HG03025 (cell line): ENCODE measurements at regions not wholly inside any gene's neighbourhood (a gene's known extent, or its start where the extent isn't known, plus 50 kb on each side); places are given as distances from the start of the nearest gene placed in this dataset.
"Not testable (repeated sequence)": the region's sequence is repeated elsewhere in the genome, so short reads cannot be mapped to it uniquely, and the experiment has no call there.

ENCODE experiments used
- ATAC-seq: cut with Tn5 transposase; IDR thresholded peaks from one replicate; pipeline ENCODE4 v1.9.1; 2021; ENCODE audit warnings: mild to moderate bottlenecking, moderate library complexity; ENCODE audit not compliant: unreplicated experiment, low FRiP score

DNA sequence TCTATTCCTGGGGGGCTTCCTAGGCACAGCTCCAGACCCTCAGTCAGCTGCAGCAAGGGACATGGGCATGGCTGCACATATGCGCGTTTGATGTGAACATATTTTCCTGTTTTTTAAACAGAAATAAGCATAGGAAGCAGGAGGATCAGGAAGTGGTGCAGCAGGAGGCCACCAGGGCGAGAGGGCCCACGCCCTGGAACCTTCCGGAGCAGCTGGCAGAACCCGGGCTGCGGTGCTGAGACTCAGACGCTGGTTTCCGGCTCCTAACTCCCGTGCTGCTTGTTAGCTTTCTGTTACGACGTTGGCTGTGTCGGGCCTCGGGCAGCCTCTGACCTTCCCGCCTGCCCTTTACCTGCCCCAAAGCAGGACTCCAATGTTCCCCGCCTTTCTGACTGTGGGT lies 5399.5 kb upstream of the TPTE start:
- not testable (repeated sequence) for ATAC-seq

DNA sequence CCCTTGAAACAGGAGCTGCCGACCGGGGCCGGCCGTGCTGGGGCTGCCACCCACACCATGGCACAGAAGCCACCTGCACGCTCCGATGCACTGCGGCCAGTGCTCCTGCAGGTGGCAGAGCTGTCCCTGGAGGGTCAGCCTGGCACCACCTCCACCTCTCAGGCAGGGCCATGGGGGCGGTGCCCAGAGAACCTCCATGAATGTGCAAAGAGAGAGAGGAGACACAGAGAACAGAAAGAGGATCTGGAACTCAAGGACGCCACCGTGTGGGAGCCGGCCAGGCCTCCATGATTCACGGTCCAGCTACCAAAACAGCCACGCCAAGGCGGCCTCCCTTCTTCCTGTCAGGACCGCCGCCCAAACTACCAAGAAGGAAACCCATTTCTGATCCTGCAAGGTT lies 5397.7 kb upstream of the TPTE start:
- peak; percentile 50 for ATAC-seq

- peak; percentile 72 for ATAC-seq
These were observed 5393.1 kb upstream of the TPTE start for GRCh38 chr21:5128261-5128660.

DNA sequence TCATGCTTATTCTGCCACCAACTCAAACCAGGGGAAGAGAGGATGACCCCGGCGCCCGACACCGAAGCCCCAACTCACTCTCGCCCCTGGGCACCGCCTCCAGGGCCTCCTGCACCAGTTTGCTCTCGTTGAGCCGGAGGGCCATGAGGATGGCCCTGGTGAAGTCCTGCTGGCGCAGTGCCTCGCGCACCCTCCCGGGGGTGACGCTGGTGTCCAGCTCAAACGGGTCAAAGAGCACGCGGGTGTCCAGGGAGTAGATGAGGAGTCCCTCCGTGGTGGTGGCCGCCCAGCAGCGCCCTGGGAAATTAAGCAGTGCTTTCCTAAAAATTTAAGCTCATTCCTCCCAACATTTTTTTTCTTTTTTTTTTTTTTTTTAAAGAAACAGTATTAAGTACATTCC lies 5387.6 kb upstream of the TPTE start:
- not testable (repeated sequence) for ATAC-seq

DNA sequence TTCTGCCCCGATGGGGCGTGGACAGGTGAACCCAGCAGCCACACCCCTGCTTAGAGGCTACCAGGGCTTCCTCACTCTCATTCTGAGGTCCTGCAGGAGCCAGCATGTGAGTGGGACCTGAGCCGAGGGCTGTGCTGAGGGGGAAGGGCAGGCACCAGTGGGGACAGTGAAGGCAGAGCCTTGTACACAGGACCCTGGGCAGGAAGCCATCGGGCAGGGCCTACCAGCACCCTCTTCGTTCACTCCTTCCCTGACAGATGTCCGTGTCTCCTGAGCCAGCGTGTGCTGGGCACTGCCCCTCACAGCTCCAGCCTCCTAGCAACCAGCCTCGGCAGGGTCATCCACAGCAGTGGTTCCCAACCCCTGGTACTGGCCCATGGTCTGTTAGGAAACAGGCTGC lies 5385.0 kb upstream of the TPTE start:
- ATAC-seq: not testable (repeated sequence)

DNA sequence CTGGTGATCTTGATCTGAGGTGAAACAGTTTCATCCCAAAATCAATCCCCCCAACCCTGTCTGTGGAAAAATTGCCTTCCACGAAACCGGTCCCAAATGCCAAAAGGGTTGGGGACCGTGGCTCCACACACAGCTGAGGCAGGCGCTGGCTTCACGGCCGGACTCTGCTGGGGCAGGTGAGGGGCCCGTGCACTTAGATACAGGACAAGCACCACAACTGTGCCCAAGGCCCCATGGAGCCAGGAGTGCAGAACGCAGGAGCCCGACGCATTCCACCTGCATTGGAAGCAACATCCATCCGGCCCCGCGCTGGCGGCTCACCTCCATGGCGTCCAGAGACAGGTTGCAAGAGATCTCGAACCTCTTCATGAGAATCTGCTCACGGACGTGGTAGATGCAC lies 5384.4 kb upstream of the TPTE start:
- not testable (repeated sequence) for ATAC-seq

DNA sequence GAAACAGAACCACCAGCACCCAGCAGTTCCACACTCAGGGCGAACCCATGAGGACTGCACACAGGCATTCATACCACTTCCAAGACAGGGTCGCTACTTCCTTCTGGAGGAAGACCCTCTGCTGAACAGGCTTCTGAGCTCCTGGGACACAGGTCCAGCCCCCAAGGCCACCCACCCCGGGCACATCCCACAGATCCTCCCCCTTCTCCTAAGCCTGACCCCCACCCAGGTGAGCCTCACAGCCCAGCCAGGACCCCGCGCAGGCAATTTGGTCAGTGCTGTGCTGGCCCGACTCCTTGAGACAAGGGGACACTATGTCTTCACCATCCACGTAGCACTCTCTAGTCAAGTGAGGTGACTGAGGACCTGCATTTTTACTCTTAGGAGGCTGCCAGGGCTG lies 5382.7 kb upstream of the TPTE start:
- not testable (repeated sequence) for ATAC-seq

GRCh38 chr21:5139528-5139927 lies 5381.9 kb upstream of the TPTE start:
- not testable (repeated sequence) for ATAC-seq

DNA sequence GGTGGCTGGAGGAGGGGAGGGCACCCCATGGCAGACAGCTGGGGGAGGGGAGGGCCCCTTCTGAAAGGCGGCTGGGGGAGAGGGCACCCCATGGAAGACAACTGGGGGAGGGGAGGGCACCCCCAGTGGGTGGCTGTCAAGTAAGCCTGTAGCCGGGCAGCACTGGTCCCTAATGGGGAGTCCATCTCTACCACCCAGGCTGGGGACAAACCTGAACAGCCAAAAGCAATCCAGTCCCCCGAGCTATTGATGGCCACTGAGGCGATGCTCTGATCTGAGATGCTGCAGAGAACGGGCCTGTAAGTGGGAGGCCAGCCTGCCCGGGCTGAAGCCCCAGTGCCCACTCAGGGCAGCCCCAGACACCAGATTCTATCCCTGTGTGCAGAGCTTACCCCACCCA lies 5378.4 kb upstream of the TPTE start:
- not testable (repeated sequence) for ATAC-seq

DNA sequence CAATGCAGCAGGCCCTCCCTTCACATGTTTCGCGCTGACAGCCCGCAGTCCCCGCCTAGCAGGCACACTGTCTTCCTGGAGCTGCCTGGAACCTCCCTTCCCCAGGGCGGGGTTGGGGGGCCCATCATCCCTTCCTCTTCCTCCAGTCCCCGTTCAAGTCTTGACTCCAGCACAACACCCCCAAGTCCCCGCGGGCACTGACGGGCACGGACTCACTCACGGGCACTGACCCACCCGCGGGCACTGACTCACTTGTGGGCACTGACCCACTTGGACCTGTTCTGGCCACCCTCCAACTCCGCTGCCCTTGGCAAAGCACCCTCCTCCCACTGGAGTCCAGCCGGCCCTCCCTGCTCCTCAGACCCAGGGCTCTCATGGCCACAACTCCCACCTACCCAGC lies 5376.7 kb upstream of the TPTE start:
- not testable (repeated sequence) for ATAC-seq

DNA sequence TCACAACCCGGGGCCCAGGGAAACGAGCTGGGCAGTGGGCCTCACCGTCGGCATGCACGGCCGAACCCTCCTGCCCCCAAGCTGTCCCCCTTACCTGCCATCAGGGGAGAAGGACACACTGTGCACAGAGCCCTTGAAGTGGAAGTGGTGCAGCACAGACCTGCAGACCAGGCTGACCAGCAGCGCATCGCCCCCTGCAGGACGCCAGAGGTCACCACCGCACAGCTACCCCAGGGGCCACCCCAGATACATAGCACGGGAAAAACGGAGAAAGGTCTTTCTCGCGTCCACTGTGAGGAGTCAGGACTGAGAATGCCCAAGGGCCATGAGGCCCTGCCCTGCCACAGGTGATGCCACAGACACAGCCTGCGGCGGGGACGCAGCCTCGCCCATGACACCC lies 5373.7 kb upstream of the TPTE start:
- not testable (repeated sequence) for ATAC-seq

- ATAC-seq: not testable (repeated sequence)
These were observed 5372.2 kb upstream of the TPTE start for GRCh38 chr21:5149222-5149621.

- ATAC-seq: not testable (repeated sequence)
These were observed 5367.3 kb upstream of the TPTE start for GRCh38 chr21:5153842-5154640.

DNA sequence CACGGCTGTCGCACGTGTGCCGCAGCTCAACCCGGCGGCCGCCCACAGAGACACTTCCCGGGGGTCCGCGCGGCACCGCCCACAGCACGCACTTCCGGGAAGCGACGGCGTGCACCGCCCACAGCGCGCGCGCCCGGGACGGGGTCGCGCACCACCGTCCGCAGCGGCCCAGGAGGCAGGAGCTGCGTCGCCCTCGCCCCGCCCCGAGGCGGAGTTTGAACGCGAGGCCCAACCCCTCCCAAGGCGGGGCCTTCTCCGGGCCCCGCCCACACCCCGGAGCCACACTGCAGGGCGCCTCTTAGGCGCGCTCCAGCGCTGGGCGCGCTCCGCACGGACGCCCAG lies 5366.8 kb upstream of the TPTE start:
- peak; percentile 92 for ATAC-seq

DNA sequence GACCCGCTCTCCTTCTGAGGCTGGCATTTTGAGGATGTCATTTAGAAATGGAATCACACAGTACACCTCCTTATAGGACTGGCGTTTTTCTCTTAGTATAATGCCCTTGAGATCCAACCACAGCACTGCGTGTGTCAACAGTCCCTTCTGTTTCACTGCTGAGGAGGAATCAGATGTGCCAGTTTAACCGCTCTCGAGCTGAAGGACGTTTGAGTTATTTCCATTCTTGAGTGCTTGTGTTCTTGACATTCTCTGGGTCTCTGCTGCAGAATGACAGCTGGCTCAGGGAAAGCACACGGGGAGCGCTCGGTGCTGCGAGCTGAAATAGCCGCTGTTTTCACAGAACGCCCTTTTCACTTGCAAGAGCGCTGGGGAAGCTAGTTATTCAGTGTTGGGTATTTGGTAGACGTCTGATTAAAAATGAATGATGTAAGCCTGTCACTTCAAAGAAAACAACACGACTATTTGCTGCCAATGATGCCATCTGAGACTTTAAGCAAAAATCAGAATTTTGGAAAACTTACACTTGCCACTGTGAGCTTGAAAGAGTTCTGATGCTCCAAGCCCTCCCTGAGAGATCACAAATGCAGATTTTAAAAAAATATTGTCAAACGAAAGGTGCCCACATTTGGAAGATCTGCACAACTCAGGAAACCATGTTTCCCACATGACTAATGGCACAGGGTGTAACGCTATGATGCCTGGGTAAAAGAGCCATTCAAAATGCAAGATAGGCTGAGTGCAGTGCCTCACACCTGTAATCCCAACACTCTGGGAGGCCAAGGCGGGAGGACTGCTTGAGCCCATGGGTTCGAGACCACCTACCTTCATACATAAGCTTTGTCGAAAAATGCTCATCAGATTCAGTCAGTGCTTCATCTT lies 5358.4 kb upstream of the TPTE start:
- ATAC-seq: not testable (repeated sequence)

GRCh38 chr21:5165829-5166228 lies 5355.6 kb upstream of the TPTE start:
- not testable (repeated sequence) for ATAC-seq
